Endothelial cell of umbilical vein (primary cell): ENCODE measurements at regions not wholly inside any gene's neighbourhood (a gene's known extent, or its start where the extent isn't known, plus 50 kb on each side); places are given as distances from the start of the nearest gene placed in this dataset.

Source experiments
- BruUV-seq: library from RNA; stranded (reverse); fragments of 400-500 nt; replicated peaks from 2 replicates; lab custom pipeline; 2021; lab: Mats Ljungman, UMichigan
- CTCF ChIA-PET: fragments of 300-600, 350-600 bp; sonication (Branson Sonifier 250); formaldehyde crosslinking; loops from one replicate; lab custom pipeline; 2021; ENCODE audit warnings: antibody characterized with exemption, inconsistent platforms; lab: Charles Lee
- POLR2A ChIA-PET: fragments of 300-600, 350-600 bp; sonication (Branson Sonifier 250); formaldehyde crosslinking; loops from one replicate; lab custom pipeline; 2021; ENCODE audit warnings: antibody characterized with exemption, inconsistent platforms; lab: Charles Lee
- DNase-seq: peaks from one replicate; pipeline ENCODE4 v3.0.0-alpha.2; 2011; ENCODE audit warnings: low read depth, low spot score
- FAIRE-seq: peaks from 2 replicates; lab custom pipeline; 2011; peaks lifted over from hg19 to GRCh38; lab: Jason Lieb, UNC
- H2AFZ ChIP-seq: 2 replicates; pipeline ENCODE4 v1.6.0; 2012; ENCODE audit warnings: low read depth, low read length, control low read depth, inconsistent platforms
- H3K27ac ChIP-seq: 2 replicates; pipeline ENCODE4 v1.5.1; 2011; ENCODE audit warnings: low read depth, mild to moderate bottlenecking, control low read depth, low read length, moderate library complexity; ENCODE audit not compliant: insufficient read depth
- H3K27me3 ChIP-seq, 2 experiments: 2 replicates each; pipeline versions ENCODE4 v1.6.0 to v1.6.1; 2011; ENCODE audit warnings: low read length in 2 of 2, mixed read lengths in 1 of 2; ENCODE audit not compliant: control insufficient read depth in 2 of 2, insufficient read depth in 2 of 2
- H3K36me3 ChIP-seq, 2 experiments: 2 replicates in 1 of 2; 3 replicates in 1 of 2; pipeline ENCODE4 v1.5.1; 2011; ENCODE audit warnings: low read length in 2 of 2, mild to moderate bottlenecking in 1 of 2, moderate library complexity in 1 of 2; ENCODE audit not compliant: control insufficient read depth in 2 of 2, insufficient read depth in 2 of 2; ENCODE audit errors: extremely low read depth in 1 of 2
- H3K4me1 ChIP-seq: 3 replicates; pipeline ENCODE4 v1.5.1; 2011; ENCODE audit warnings: mild to moderate bottlenecking, low read length; ENCODE audit not compliant: control insufficient read depth, insufficient read depth; ENCODE audit errors: extremely low read depth
- H3K4me2 ChIP-seq: 2 replicates; pipeline ENCODE4 v1.6.1; 2011; ENCODE audit warnings: low read length, control low read depth, mixed read lengths; ENCODE audit not compliant: insufficient read depth
- H3K4me3 ChIP-seq, 3 experiments: fragments of 200-600 bp in 1 of 3; sonication (generic), shearing (Covaris generic) in 1 of 3; replicated peaks in 1 of 3; 2 replicates each; pipeline ENCODE4 v1.5.1; 2011 to 2016; ENCODE audit warnings: control low read depth in 3 of 3, low read length in 3 of 3, mild to moderate bottlenecking in 2 of 3, inconsistent platforms in 1 of 3, low read depth in 1 of 3, moderate library complexity in 1 of 3; ENCODE audit not compliant: insufficient read depth in 1 of 3
- H3K79me2 ChIP-seq: 2 replicates; pipeline ENCODE4 v1.6.0; 2012; ENCODE audit warnings: low read length, inconsistent platforms; ENCODE audit not compliant: control insufficient read depth, insufficient read depth
- H3K9ac ChIP-seq: replicated peaks from 2 replicates; pipeline ENCODE3; 2011; ENCODE audit warnings: low read length, control low read depth; ENCODE audit not compliant: insufficient read depth; ENCODE audit errors: extremely low read depth
- H3K9me1 ChIP-seq: replicated peaks from 3 replicates; pipeline ENCODE4 v1.6.0; 2011; ENCODE audit warnings: mild to moderate bottlenecking, low read length; ENCODE audit not compliant: control insufficient read depth, insufficient read depth; ENCODE audit errors: extremely low read depth
- H3K9me3 ChIP-seq: replicated peaks from 2 replicates; pipeline ENCODE4 v1.5.1; 2012; ENCODE audit warnings: low read length, inconsistent platforms; ENCODE audit not compliant: control insufficient read depth, insufficient read depth
- H4K20me1 ChIP-seq: replicated peaks from 2 replicates; pipeline ENCODE3; 2011; ENCODE audit warnings: mild to moderate bottlenecking, low read length; ENCODE audit not compliant: control insufficient read depth, insufficient read depth; ENCODE audit errors: extremely low read depth
- CTCF ChIP-seq, 2 donors: IDR thresholded peaks; 1 replicate in 1 of 2; 2 replicates in 1 of 2; pipeline ENCODE4 v1.5.1; 2011; ENCODE audit warnings: low read length in 2 of 2, mild to moderate bottlenecking in 2 of 2, moderate library complexity in 2 of 2, control low read depth in 1 of 2, inconsistent platforms in 1 of 2, low read depth in 1 of 2; ENCODE audit not compliant: insufficient read depth in 1 of 2; ENCODE audit errors: extremely low read depth in 1 of 2
- EZH2 ChIP-seq: IDR thresholded peaks from 2 replicates; pipeline ENCODE4 v1.6.1; 2012; ENCODE audit warnings: borderline replicate concordance, low read depth, mild to moderate bottlenecking, moderate library complexity, low read length, inconsistent platforms; ENCODE audit not compliant: severe bottlenecking
- FOS ChIP-seq: IDR thresholded peaks from 2 replicates; pipeline ENCODE4 v1.6.1; 2011; ENCODE audit warnings: mild to moderate bottlenecking, low read length, moderate library complexity, borderline replicate concordance; ENCODE audit not compliant: insufficient read depth
- GATA2 ChIP-seq: IDR thresholded peaks from 2 replicates; pipeline ENCODE4 v1.7.0; 2011; ENCODE audit warnings: low read depth, mild to moderate bottlenecking, moderate library complexity, mixed read lengths, low read length; ENCODE audit not compliant: insufficient read length, insufficient read depth
- JUN ChIP-seq: IDR thresholded peaks from 2 replicates; pipeline ENCODE4 v1.6.1; 2011; ENCODE audit warnings: borderline replicate concordance, low read depth; ENCODE audit not compliant: insufficient read length, insufficient read depth
- MAX ChIP-seq: IDR thresholded peaks from 2 replicates; pipeline ENCODE4 v1.6.1; 2011; ENCODE audit not compliant: insufficient read depth, insufficient read length
- MYC ChIP-seq: IDR thresholded peaks from one replicate; pipeline ENCODE4 v1.6.1; 2011; ENCODE audit warnings: mild to moderate bottlenecking, low read depth, low read length
- POLR2A ChIP-seq: IDR thresholded peaks from 2 replicates; pipeline ENCODE4 v1.6.1; 2012; ENCODE audit warnings: low read depth, mild to moderate bottlenecking, control low read depth, low read length
- POLR2AphosphoS5 ChIP-seq: IDR thresholded peaks from 2 replicates; pipeline ENCODE4 v1.6.1; 2012; ENCODE audit warnings: low read depth, mild to moderate bottlenecking, control low read depth, low read length, moderate library complexity; ENCODE audit not compliant: insufficient read depth
- dilution Hi-C: fragments of 300-500 bp; cut with MboI; formaldehyde crosslinking; loops from one replicate; pipeline ENCODE4 v1.15.0; 2019; ENCODE audit warnings: low sequenced_read_pairs; ENCODE audit not compliant: extremely low pct_ligation_motif_present
- intact Hi-C: fragments of 100-400 bp; cut with micrococcal nuclease; formaldehyde crosslinking; loops from one replicate; pipeline ENCODE4 v1.10.0; 2022

GRCh38 chr2:147630585-147630984 lies 214.2 kb upstream of the ACVR2A start:
- dilution Hi-C loops: no loop called here
- no peak overlapping the region for H3K27ac ChIP-seq
- no TSS peak for BruUV-seq
- DNase-seq: no peak
- no peaks in the 10 kb centered on the region for H3K9me1 ChIP-seq
- H3K4me3 ChIP-seq: no peak overlapping the region
- H3K36me3 ChIP-seq: no peaks in the 10 kb centered on the region
- no peak overlapping the region for H3K4me2 ChIP-seq
- ChIA-PET CTCF (no interaction called here), POLR2A (no interaction called here)
- no peak for FAIRE-seq
- H2AFZ ChIP-seq: no peak overlapping the region
- H3K4me1 ChIP-seq: no peaks in the 10 kb centered on the region
- no peak for TF ChIP-seq MYC
- no peak for TF ChIP-seq POLR2A
- TF ChIP-seq FOS: no peak
- TF ChIP-seq CTCF (IDR thresholded peaks at IDR 0.05; ENCODE audit: extremely low read depth in 1 of 2, insufficient read depth in 1 of 2, low read depth in 1 of 2, low read length in 2 of 2): no peak
- TF ChIP-seq POLR2AphosphoS5: no peak
- TF ChIP-seq MAX: no peak
- TF ChIP-seq GATA2: no peak
- TF ChIP-seq JUN: no peak
- TF ChIP-seq EZH2: no peak
- intact Hi-C loops: no loop called here
- H3K27me3 ChIP-seq: no peaks in the 10 kb centered on the region
- no peaks in the 10 kb centered on the region for H3K79me2 ChIP-seq
- no peaks in the 10 kb centered on the region for H3K9me3 ChIP-seq
- no peak overlapping the region for H3K9ac ChIP-seq
- H4K20me1 ChIP-seq: no peaks in the 10 kb centered on the region
